ENCODE measurements at regions not wholly inside any gene's neighbourhood (a gene's known extent, or its start where the extent isn't known, plus 50 kb on each side); places are given as distances from the start of the nearest gene placed in this dataset.

- TF ChIP-seq EZH2 (IDR thresholded peaks at IDR 0.05; ENCODE audit: low read depth, unreplicated experiment), result no peak
- TF ChIP-seq ZNF462 (CRISPR knock-in tag; IDR thresholded peaks at IDR 0.05), result no peak
- TF ChIP-seq, protein P1, sequence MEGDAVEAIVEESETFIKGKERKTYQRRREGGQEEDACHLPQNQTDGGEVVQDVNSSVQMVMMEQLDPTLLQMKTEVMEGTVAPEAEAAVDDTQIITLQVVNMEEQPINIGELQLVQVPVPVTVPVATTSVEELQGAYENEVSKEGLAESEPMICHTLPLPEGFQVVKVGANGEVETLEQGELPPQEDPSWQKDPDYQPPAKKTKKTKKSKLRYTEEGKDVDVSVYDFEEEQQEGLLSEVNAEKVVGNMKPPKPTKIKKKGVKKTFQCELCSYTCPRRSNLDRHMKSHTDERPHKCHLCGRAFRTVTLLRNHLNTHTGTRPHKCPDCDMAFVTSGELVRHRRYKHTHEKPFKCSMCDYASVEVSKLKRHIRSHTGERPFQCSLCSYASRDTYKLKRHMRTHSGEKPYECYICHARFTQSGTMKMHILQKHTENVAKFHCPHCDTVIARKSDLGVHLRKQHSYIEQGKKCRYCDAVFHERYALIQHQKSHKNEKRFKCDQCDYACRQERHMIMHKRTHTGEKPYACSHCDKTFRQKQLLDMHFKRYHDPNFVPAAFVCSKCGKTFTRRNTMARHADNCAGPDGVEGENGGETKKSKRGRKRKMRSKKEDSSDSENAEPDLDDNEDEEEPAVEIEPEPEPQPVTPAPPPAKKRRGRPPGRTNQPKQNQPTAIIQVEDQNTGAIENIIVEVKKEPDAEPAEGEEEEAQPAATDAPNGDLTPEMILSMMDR (conservative IDR thresholded peaks at IDR 0.05; ENCODE audit: low read depth in 2 of 2), result no peak
- no peak for TF ChIP-seq STAT1 (IDR thresholded peaks at IDR 0.05; ENCODE audit: unreplicated experiment)
- TF ChIP-seq POLR2AphosphoS5 (IDR thresholded peaks at IDR 0.05; ENCODE audit: low read depth), result no peak
- no peak for TF ChIP-seq CREB1 (CRISPR knock-in tag; IDR thresholded peaks at IDR 0.05; ENCODE audit: low read depth)
- TF ChIP-seq EZH2phosphoT487 (IDR thresholded peaks at IDR 0.05; ENCODE audit: unreplicated experiment), result no peak
- no peak for TF ChIP-seq JUNB (IDR thresholded peaks at IDR 0.05; ENCODE audit: unreplicated experiment)
- no peak for TF ChIP-seq REST (IDR thresholded peaks at IDR 0.05; ENCODE audit: unreplicated experiment)
- TF ChIP-seq ZNF331 (CRISPR knock-in tag; IDR thresholded peaks at IDR 0.05; ENCODE audit: low read depth), result no peak
Observed at GRCh38 chr5:1934801-1935429, 52.2 kb upstream of the IRX4 start.

All from GM23338 (cell line).